T-cell (primary cell): ENCODE measurements at regions not wholly inside any gene's neighbourhood (a gene's known extent, or its start where the extent isn't known, plus 50 kb on each side); places are given as distances from the start of the nearest gene placed in this dataset.
"Not testable (repeated sequence)": the region's sequence is repeated elsewhere in the genome, so short reads cannot be mapped to it uniquely, and the experiment has no call there.

Experiments
- ATAC-seq, 4 experiments: fragments of 200-7000 bp in 3 of 4; fragments of 150-1000 bp in 1 of 4; cut with Tn5 transposase; replicated peaks in 1 of 4; 1 replicate in 3 of 4; 2 replicates in 1 of 4; pipeline ENCODE4 v1.10.0; 2021; ENCODE audit warnings: moderate library complexity in 3 of 4, mild to moderate bottlenecking in 2 of 4, moderate number of reproducible peaks in 1 of 4
- CTCF ChIA-PET, 2 donors: fragments of 300-600 bp; sonication (Branson Sonifier 250); formaldehyde crosslinking; loops; one replicate each; lab custom pipeline; 2022; ENCODE audit warnings: antibody characterized with exemption in 2 of 2; lab: Charles Lee
- POLR2A ChIA-PET, 2 donors: fragments of 300-600 bp; sonication (Branson Sonifier 250); formaldehyde crosslinking; loops; one replicate each; lab custom pipeline; 2022; ENCODE audit warnings: antibody characterized with exemption in 2 of 2; lab: Charles Lee
- DNase-seq, 35 experiments: peaks; one replicate each; pipeline versions ENCODE4 v3.0.0 to v3.0.0-alpha.2; 2013 to 2023
- H3K27ac ChIP-seq: one replicate; pipeline ENCODE4 v1.5.1; 2013; ENCODE audit warnings: low read length
- H3K27me3 ChIP-seq, 2 experiments: replicated peaks in 1 of 2; 1 replicate in 1 of 2; 2 replicates in 1 of 2; pipeline versions ENCODE4 v1.6.1 to v1.7.0; 2013; ENCODE audit warnings: low read length in 1 of 2, mixed read lengths in 1 of 2; ENCODE audit not compliant: control insufficient read depth in 2 of 2, insufficient read depth in 2 of 2; ENCODE audit errors: extremely low read depth in 1 of 2
- H3K36me3 ChIP-seq, 2 donors: 1 replicate in 1 of 2; 2 replicates in 1 of 2; pipeline versions ENCODE4 v1.6.1 to v1.7.0; 2013; ENCODE audit warnings: low read length in 1 of 2; ENCODE audit not compliant: control insufficient read depth in 2 of 2, insufficient read depth in 1 of 2; ENCODE audit errors: extremely low read depth in 1 of 2
- H3K4me1 ChIP-seq, 2 experiments: 1 replicate in 1 of 2; 2 replicates in 1 of 2; pipeline versions ENCODE4 v1.6.1 to v1.7.0; 2013; ENCODE audit warnings: low read length in 2 of 2, mixed read lengths in 1 of 2; ENCODE audit not compliant: insufficient read depth in 2 of 2, control insufficient read depth in 1 of 2; ENCODE audit errors: extremely low read depth in 1 of 2
- H3K4me3 ChIP-seq, 2 donors: 1 replicate in 1 of 2; 2 replicates in 1 of 2; pipeline versions ENCODE4 v1.5.1 to v1.7.0; 2013; ENCODE audit warnings: mild to moderate bottlenecking in 2 of 2, low read length in 1 of 2, moderate library complexity in 1 of 2; ENCODE audit not compliant: control insufficient read depth in 1 of 2; ENCODE audit errors: extremely low read depth in 1 of 2
- H3K9me3 ChIP-seq: 2 replicates; pipeline ENCODE4 v1.7.0; 2013
- H3K27ac Mint-ChIP-seq, 2 donors: one replicate each; pipeline ENCODE4 v1.8.0; 2020 to 2021; ENCODE audit warnings: mild to moderate bottlenecking in 2 of 2, mixed read lengths in 2 of 2
- H3K27me3 Mint-ChIP-seq, 2 donors: one replicate each; pipeline ENCODE4 v1.8.0; 2021 to 2022; ENCODE audit warnings: mixed read lengths in 2 of 2
- H3K36me3 Mint-ChIP-seq: one replicate; pipeline ENCODE4 v1.8.0; 2021; ENCODE audit warnings: mixed read lengths
- H3K4me1 Mint-ChIP-seq, 3 donors: one replicate each; pipeline ENCODE4 v1.8.0; 2020 to 2022; ENCODE audit warnings: mixed read lengths in 3 of 3, mild to moderate bottlenecking in 1 of 3
- H3K4me3 Mint-ChIP-seq, 3 donors: one replicate each; pipeline ENCODE4 v1.8.0; 2020 to 2022; ENCODE audit warnings: mild to moderate bottlenecking in 3 of 3, mixed read lengths in 3 of 3, moderate library complexity in 3 of 3
- H3K9me3 Mint-ChIP-seq, 3 donors: one replicate each; pipeline ENCODE4 v1.8.0; 2020 to 2022; ENCODE audit warnings: mixed read lengths in 3 of 3
- WGBS: methylation state at CpG from one replicate; pipeline ENCODE4 v1.1.5; 2013; ENCODE audit warnings: missing lambda C conversion rate; ENCODE audit not compliant: insufficient coverage; 5-methylcytosine and 5-hydroxymethylcytosine counted together

DNA sequence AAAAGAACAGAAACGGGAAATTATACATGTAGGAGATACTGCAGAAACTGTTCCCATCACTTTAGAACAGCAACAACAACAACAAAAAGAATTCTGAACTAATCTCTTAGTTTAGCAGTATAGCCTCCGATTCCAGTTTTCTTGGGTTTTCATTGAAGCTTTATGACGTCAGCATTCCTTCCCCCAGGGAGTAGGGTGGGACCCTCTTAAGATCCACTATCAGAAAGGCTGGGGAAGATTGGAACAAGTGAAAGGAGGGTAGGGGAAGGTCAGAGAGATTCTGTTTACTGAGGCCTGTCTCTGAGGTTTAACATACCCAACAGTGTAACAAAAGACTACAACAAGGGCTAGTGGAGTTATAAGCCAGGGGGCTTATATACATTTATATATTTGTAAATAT lies 121.4 kb upstream of the OLFM3 start:
- ATAC-seq = no peak
- H3K9me3 Mint-ChIP-seq = peaks cover 0 to 5% (median 2%) of the 10 kb centered on the region in 3 donors
- Histone ChIP-seq H3K9me3 (no peaks in the 10 kb centered on the region), H3K4me3 (no peak overlapping the region), H3K36me3 (no peaks in the 10 kb centered on the region), H3K27ac (no peak overlapping the region), H3K27me3 (no peaks in the 10 kb centered on the region), H3K4me1 (no peaks in the 10 kb centered on the region)
- no peaks in the 10 kb centered on the region for H3K36me3 Mint-ChIP-seq
- no CpG with 5 or more reads among the region's 3 CpGs for WGBS
- H3K4me3 Mint-ChIP-seq = no peak overlapping the region
- ChIA-PET POLR2A (no interaction called here), CTCF (no interaction called here)
- no peaks in the 10 kb centered on the region for H3K4me1 Mint-ChIP-seq
- no peaks in the 10 kb centered on the region for H3K27me3 Mint-ChIP-seq
- H3K27ac Mint-ChIP-seq = no peak overlapping the region
- no peak for DNase-seq

DNA sequence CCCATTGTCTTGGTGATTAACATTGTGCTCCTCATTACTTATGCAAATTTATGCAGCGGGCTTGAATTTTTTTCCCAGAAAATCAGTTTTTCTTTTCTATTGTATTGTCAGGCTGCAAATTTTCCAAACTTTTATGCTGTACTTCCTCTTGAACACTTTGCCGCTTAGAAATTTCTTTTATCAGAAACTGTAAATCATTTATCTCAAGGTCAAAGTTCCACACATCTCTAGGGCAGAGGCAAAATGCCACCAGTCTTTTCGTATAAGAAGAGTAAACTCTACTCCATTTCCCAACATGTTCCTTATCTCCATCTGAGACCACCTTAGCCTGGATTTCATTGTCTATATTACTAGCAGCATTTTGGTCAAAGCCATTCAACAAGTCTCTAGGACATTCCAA lies 113.9 kb upstream of the OLFM3 start:
- Histone ChIP-seq H3K27me3 (no peaks in the 10 kb centered on the region), H3K27ac (no peak overlapping the region), H3K4me3 (no peak overlapping the region), H3K4me1 (no peaks in the 10 kb centered on the region), H3K9me3 (no peaks in the 10 kb centered on the region), H3K36me3 (no peaks in the 10 kb centered on the region)
- ChIA-PET POLR2A (no interaction called here), CTCF (no interaction called here)
- peaks cover 2 to 16% (median 8%) of the 10 kb centered on the region in 3 donors for H3K9me3 Mint-ChIP-seq
- no peaks in the 10 kb centered on the region for H3K4me1 Mint-ChIP-seq
- H3K4me3 Mint-ChIP-seq = no peak overlapping the region
- no peak for DNase-seq
- no peaks in the 10 kb centered on the region for H3K27me3 Mint-ChIP-seq
- H3K36me3 Mint-ChIP-seq = no peaks in the 10 kb centered on the region
- no peak for ATAC-seq
- H3K27ac Mint-ChIP-seq = no peak overlapping the region
- WGBS = 100% methylated on average over 3 of the region's 3 CpGs

DNA sequence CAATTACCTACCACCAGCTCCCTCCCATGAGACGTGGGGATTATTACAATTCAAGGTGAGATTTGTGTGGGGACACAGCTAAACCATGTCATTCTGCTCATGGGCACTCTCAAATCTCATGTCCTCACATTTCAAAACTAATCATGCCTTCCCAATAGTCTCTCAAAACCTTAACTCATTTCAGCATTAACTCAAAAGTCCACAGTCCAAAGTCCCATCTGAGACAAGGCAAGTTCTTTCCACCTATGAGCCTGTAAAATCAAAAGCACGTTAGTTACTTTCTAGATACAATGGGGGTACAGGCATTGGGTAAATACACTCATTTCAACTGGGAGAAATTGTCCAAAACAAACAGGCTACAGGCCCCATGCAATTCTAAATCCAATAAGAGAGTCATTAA lies 112.8 kb upstream of the OLFM3 start:
- ATAC-seq, H3K27me3 Mint-ChIP-seq, H3K27ac ChIP-seq, CTCF ChIA-PET, POLR2A ChIA-PET, H3K4me1 ChIP-seq, H3K36me3 Mint-ChIP-seq, H3K27me3 ChIP-seq, H3K27ac Mint-ChIP-seq, DNase-seq, H3K36me3 ChIP-seq, H3K9me3 ChIP-seq, H3K4me3 Mint-ChIP-seq, H3K4me3 ChIP-seq, H3K4me1 Mint-ChIP-seq: not testable (repeated sequence)
- H3K9me3 Mint-ChIP-seq = peaks cover 2 to 16% (median 8%) of the 10 kb centered on the region in 3 donors
- no CpG with 5 or more reads among the region's 2 CpGs for WGBS

GRCh38 chr1:102107441-102107840 lies 110.7 kb upstream of the OLFM3 start:
- H3K4me1 ChIP-seq = no peaks in the 10 kb centered on the region
- peaks cover 2 to 23% (median 8%) of the 10 kb centered on the region in 3 donors for H3K9me3 Mint-ChIP-seq
- H3K4me3 ChIP-seq = no peak overlapping the region
- no peaks in the 10 kb centered on the region for H3K4me1 Mint-ChIP-seq
- no peaks in the 10 kb centered on the region for H3K36me3 Mint-ChIP-seq
- H3K27ac ChIP-seq = no peak overlapping the region
- no peaks in the 10 kb centered on the region for H3K9me3 ChIP-seq
- H3K36me3 ChIP-seq = no peaks in the 10 kb centered on the region
- no peak overlapping the region for H3K4me3 Mint-ChIP-seq
- no peak overlapping the region for H3K27ac Mint-ChIP-seq
- no peaks in the 10 kb centered on the region for H3K27me3 Mint-ChIP-seq
- H3K27me3 ChIP-seq = no peaks in the 10 kb centered on the region
- ChIA-PET POLR2A (no interaction called here), CTCF (no interaction called here)
- DNase-seq = no peak
- WGBS = 34% methylated on average over 2 of the region's 3 CpGs
- ATAC-seq = no peak

DNA sequence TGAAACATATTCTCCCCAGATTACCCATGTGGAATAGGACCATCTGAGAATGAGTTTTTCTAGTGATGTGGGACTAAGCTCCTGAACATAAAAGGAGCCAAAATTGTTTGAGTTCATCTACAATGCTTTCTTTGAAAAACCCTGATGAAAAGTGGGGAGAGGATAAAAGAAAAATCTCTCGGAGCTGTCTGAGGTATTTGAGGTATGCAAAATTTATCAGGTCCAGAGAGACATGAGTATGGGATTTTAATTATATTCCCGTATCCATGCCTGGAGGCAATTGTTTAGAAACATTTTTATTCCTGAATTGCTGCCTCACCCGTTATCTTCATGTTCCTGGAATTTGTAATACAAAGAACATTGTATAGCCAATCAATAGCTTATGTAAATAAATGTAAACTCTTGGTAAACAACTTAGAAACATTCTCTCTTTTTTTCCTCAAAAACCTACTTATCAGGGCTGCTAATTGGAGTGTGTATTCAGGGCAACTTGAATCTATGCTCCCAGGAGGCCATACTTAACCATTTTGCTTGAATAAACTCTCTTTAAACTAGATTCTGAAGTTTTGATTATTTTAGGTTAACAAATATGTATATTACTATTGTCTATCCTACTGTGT lies 109.3 kb upstream of the OLFM3 start:
- WGBS = 40% methylated on average over 1 of the region's 3 CpGs
- no peak overlapping the region for H3K4me3 ChIP-seq
- H3K27me3 ChIP-seq = no peaks in the 10 kb centered on the region
- ATAC-seq (no peak), DNase-seq (no peak)
- Mint-ChIP-seq H3K27ac (no peak overlapping the region), H3K9me3 (peaks cover 2 to 23% (median 4%) of the 10 kb centered on the region in 3 donors), H3K4me3 (no peak overlapping the region), H3K36me3 (no peaks in the 10 kb centered on the region), H3K27me3 (no peaks in the 10 kb centered on the region), H3K4me1 (no peaks in the 10 kb centered on the region)
- H3K4me1 ChIP-seq = no peaks in the 10 kb centered on the region
- no peaks in the 10 kb centered on the region for H3K9me3 ChIP-seq
- ChIA-PET POLR2A (no interaction called here), CTCF (no interaction called here)
- H3K27ac ChIP-seq = no peak overlapping the region
- H3K36me3 ChIP-seq = no peaks in the 10 kb centered on the region

- H3K36me3 ChIP-seq = no peaks in the 10 kb centered on the region
- no peak for ATAC-seq
- no peaks in the 10 kb centered on the region for H3K27me3 ChIP-seq
- H3K9me3 ChIP-seq = no peaks in the 10 kb centered on the region
- peaks cover 0 to 17% (median 0%) of the 10 kb centered on the region in 3 donors for H3K9me3 Mint-ChIP-seq
- no peak overlapping the region for H3K27ac Mint-ChIP-seq
- POLR2A ChIA-PET = no interaction called here
- no peaks in the 10 kb centered on the region for H3K36me3 Mint-ChIP-seq
- no peak overlapping the region for H3K4me3 ChIP-seq
- no peaks in the 10 kb centered on the region for H3K4me1 ChIP-seq
- H3K27ac ChIP-seq = no peak overlapping the region
- CTCF ChIA-PET = interaction anchor here in 1 of 2 donors (0.9 kb wide), 1 partner anchor 11 kb away, joined by 3 read pairs; no protein-coding TSS in a partner anchor
- H3K4me1 Mint-ChIP-seq = no peaks in the 10 kb centered on the region
- no CpG with 5 or more reads among the region's 4 CpGs for WGBS
- H3K4me3 Mint-ChIP-seq = no peak overlapping the region
- no peaks in the 10 kb centered on the region for H3K27me3 Mint-ChIP-seq
- no peak for DNase-seq
Measured at GRCh38 chr1:102103646-102104045, 106.9 kb upstream of the OLFM3 start.
